ENCODE measurements at regions not wholly inside any gene's neighbourhood (a gene's known extent, or its start where the extent isn't known, plus 50 kb on each side); places are given as distances from the start of the nearest gene placed in this dataset.
"Not testable (repeated sequence)": the region's sequence is repeated elsewhere in the genome, so short reads cannot be mapped to it uniquely, and the experiment has no call there.

DNA sequence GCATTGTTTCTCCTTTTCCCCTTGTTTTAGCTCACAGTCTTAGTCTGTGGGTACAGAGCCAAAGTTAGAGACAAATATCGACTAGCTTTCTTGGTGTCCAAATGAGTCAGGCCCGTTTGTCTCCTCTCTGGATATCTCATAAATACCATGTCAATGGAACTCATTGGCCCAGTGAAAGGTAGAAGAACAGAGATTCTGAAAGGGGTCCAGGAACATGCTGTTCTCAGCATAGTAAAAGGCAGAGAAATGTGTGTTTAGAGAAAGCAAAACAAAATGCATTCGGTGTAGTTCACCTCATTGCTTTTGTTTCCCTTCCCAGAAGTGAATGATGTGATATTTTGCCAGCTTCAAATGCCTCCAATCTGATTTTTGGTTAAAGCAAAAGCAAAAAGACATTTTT lies 238.6 kb upstream of the SLC8A1 start:
- Mint-ChIP-seq H3K9me3 (peaks cover 11% of the 10 kb centered on the region), H3K27me3 (ENCODE audit: low read depth) (no peaks in the 10 kb centered on the region), H3K36me3 (ENCODE audit: low read depth) (no peaks in the 10 kb centered on the region), H3K27ac (no peak overlapping the region), H3K4me1 (ENCODE audit: low read depth) (no peaks in the 10 kb centered on the region), H3K4me3 (no peak overlapping the region)

DNA sequence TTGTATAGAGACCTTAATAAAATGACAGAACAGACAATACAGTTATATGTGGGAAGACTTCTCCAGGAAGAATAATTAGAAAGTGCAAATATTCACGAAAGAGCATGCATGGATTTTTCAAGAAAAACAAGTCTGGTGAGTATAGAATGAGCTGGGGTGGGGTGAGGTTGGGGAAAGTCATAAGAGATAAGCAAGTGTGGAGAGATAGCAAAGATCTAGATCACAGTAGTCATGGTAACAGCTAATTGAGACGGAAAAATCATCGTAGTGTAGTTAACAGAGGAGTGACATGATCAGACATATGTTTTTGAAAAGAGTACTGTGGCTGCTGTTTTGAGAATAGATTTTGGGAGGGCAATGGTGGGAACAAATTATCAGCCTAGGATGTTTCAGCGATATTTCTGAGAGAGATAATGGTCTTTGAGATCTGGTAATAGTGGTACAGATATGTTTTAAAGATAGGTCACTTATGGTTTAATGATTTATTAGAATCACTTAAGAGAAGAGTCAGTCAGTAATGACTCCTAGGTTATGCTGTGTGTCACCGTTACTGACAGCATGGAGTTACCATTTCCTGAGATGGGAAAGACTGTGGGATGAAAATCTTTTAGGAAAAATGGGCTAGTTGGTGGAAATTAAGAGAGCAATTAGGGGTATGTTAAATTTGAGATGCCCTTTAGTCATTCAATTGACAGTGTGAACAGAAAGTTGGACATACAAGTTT lies 248.5 kb upstream of the SLC8A1 start:
- H3K4me1 Mint-ChIP-seq (ENCODE audit: low read depth): no peaks in the 10 kb centered on the region
- no peaks in the 10 kb centered on the region for H3K36me3 Mint-ChIP-seq (ENCODE audit: low read depth)
- H3K27me3 Mint-ChIP-seq (ENCODE audit: low read depth): no peaks in the 10 kb centered on the region
- no peaks in the 10 kb centered on the region for H3K9me3 Mint-ChIP-seq
- no peak overlapping the region for H3K27ac Mint-ChIP-seq
- H3K4me3 Mint-ChIP-seq: no peak overlapping the region

DNA sequence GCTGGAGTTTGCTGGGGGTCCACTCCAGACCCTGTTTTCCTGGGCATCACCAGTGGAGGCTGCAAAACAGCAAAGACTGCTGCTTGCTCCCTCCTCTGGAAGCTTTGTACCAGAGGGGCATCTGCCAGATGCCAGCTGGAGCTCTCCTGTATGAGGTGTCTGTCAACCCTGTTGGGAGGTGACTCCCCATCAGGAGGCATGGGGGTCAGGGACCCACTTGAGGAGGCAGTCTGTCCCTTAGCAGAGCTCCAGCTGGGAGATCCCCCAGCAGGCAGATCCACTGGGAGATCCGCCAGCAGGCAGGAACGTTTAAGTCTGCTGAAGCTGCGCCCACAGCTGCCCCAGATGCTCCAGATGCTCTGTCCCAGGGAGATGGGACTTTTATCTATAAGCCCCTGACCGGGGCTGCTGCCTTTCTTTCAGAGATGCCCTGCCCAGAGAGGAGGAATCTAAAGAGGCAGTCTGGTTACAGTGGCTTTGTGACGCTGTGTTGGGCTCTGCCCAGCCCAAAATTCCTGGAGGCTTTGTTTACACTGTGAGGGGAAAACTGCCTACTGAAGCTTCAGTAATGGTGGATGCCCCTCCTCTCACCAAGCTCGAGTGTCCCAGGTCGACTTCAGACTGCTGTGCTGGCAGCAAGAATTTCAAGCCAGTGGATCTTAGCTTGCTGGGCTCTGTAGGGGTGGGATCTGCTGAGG lies 260.5 kb upstream of the SLC8A1 start:
- H3K27ac Mint-ChIP-seq; H3K9me3 Mint-ChIP-seq; H3K4me1 Mint-ChIP-seq (ENCODE audit: low read depth); H3K4me3 Mint-ChIP-seq; H3K27me3 Mint-ChIP-seq (ENCODE audit: low read depth); H3K36me3 Mint-ChIP-seq (ENCODE audit: low read depth): not testable (repeated sequence)

DNA sequence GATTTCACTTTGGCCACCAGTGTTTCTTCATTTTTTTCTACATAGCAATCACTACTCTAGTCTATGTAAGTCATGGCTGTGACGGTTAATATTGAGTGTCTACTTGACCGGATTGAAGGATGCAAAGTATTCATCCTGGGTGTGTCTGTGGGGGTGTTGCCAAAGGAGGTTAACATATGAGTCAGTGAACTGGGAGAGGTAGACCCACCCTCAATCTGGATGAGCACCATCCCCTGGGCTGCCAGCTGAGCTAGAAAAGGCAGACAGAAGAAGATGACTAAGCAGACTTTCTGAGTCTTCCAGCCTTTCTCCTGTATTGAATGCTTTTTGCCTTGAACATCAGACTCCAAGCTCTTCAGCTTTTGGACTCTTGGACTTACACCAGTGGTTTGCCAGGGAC lies 265.0 kb upstream of the SLC8A1 start:
- Mint-ChIP-seq H3K27me3 (ENCODE audit: low read depth) (no peaks in the 10 kb centered on the region), H3K9me3 (no peaks in the 10 kb centered on the region), H3K4me1 (ENCODE audit: low read depth) (no peaks in the 10 kb centered on the region), H3K4me3 (no peak overlapping the region), H3K27ac (no peak overlapping the region), H3K36me3 (ENCODE audit: low read depth) (no peaks in the 10 kb centered on the region)

DNA sequence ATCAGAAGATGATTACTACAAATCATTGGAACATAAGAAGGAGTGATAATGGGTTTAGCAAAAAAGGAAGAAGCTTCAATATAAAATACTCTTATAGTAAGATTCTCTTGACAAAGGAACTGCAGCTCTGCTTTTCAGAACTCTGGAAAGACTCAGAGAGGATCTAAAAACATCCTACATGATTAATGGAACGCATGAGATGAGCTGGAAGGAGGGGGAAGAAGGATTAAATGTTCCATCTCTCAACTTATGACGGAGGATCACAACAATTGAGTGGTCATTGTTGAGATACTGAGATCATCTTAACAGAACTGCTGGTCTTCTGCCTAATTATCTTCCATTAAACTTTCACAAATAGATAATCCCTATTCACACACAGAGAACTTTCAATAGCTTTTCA lies 267.5 kb upstream of the SLC8A1 start:
- Mint-ChIP-seq H3K4me1 (ENCODE audit: low read depth) (no peaks in the 10 kb centered on the region), H3K27ac (no peak overlapping the region), H3K9me3 (no peaks in the 10 kb centered on the region), H3K4me3 (no peak overlapping the region), H3K36me3 (ENCODE audit: low read depth) (no peaks in the 10 kb centered on the region), H3K27me3 (ENCODE audit: low read depth) (no peaks in the 10 kb centered on the region)

DNA sequence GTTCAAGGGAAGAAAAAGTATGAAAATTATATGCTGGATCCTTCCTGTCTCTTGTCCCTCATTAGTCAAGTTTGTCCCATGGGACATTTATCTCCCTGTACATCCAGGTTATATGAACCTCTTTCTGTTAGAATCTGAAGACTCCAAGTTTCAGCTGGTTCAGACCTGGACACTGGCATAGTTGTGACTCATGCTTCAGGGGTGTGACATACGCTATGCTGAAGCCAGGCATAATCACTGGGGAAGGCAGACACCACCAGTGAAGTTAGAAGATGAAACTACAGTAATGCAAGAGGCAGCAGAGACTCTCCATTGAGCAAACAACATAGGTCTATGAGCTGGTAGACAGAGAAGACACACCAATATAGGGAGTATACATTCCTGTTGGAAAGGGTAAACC lies 269.7 kb upstream of the SLC8A1 start:
- no peak overlapping the region for H3K4me3 Mint-ChIP-seq
- H3K36me3 Mint-ChIP-seq (ENCODE audit: low read depth): no peaks in the 10 kb centered on the region
- H3K4me1 Mint-ChIP-seq (ENCODE audit: low read depth): no peaks in the 10 kb centered on the region
- no peaks in the 10 kb centered on the region for H3K9me3 Mint-ChIP-seq
- no peaks in the 10 kb centered on the region for H3K27me3 Mint-ChIP-seq (ENCODE audit: low read depth)
- no peak overlapping the region for H3K27ac Mint-ChIP-seq

DNA sequence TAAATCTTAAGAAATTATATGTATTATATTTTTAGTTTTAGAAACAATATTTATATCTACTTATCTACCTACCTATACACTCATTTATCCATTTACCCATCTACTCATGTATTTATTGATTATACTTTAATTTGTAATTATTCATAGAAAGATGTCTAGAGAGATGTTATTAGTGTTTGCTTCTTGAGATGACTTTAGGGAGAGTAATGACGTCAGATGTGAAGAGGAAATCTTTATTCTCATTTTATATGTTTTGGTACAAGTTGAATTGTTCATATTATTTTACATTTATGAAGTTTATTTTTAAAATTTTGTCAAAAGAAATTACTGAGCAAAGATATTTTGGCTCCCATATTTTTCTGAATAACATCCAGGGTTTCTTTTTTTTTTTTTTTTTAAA lies 271.3 kb upstream of the SLC8A1 start:
- Mint-ChIP-seq H3K27me3 (ENCODE audit: low read depth) (no peaks in the 10 kb centered on the region), H3K9me3 (no peaks in the 10 kb centered on the region), H3K4me3 (no peak overlapping the region), H3K27ac (no peak overlapping the region), H3K4me1 (ENCODE audit: low read depth) (no peaks in the 10 kb centered on the region), H3K36me3 (ENCODE audit: low read depth) (no peaks in the 10 kb centered on the region)

DNA sequence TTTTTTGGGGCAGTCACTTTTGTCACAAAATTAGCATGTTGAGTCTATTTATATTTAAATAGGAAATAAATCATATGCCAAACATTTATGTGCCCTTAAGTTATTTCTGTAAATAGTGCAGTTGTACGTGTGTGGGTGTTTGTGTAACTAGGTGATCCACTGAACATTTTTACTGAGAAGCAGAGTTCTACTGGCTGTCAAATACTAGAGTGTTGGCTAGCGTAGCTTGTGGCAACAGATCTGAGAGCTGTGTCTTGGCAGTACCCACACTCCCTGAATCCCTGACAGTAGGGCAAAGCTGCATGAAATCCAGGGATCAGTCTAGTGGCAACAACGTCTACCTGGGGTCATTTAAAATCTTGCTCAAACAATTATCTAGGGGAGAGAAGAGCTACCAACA lies 273.1 kb upstream of the SLC8A1 start:
- H3K27ac Mint-ChIP-seq: no peak overlapping the region
- no peak overlapping the region for H3K4me3 Mint-ChIP-seq
- no peaks in the 10 kb centered on the region for H3K36me3 Mint-ChIP-seq (ENCODE audit: low read depth)
- no peaks in the 10 kb centered on the region for H3K27me3 Mint-ChIP-seq (ENCODE audit: low read depth)
- no peaks in the 10 kb centered on the region for H3K9me3 Mint-ChIP-seq
- H3K4me1 Mint-ChIP-seq (ENCODE audit: low read depth): no peaks in the 10 kb centered on the region

DNA sequence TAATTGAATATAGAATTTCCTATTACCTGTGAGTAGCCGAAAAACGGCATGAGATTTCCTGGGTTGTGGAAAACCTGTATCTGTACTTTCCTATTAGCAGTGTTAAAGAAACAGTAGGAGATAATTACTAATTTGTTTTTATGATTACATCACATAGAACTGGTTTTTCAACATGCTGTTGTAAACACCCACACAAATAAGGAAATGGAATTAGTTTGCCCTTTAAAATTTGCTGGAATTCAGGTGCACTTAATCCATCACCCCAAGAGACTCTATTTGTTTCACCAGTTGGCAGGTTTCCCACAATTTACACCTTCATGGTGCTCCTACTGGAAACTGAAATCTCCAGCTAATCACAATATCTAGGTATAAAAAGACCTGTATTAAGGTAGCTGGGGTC lies 274.1 kb upstream of the SLC8A1 start:
- Mint-ChIP-seq H3K4me3 (no peak overlapping the region), H3K36me3 (ENCODE audit: low read depth) (no peaks in the 10 kb centered on the region), H3K27me3 (ENCODE audit: low read depth) (no peaks in the 10 kb centered on the region), H3K9me3 (no peaks in the 10 kb centered on the region), H3K27ac (no peak overlapping the region), H3K4me1 (ENCODE audit: low read depth) (no peaks in the 10 kb centered on the region)

DNA sequence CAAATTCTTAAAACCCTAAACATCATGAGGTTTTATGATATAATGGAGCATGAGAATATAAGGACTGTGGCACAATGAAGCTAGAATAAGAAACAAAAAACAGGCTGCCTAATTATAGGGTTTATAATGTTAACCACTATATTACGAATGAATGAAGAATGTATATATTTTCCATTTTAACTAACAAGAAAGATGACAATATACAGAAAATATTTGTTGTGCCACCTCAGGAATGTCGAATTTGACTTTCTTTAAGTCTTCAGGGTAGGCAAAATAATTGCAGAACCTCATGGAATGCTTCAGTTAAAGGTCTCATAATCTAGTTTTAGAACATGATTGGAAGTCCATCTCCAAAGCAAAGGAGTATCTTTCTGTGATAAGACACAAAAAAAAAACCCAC lies 282.9 kb upstream of the SLC8A1 start:
- H3K27me3 Mint-ChIP-seq (ENCODE audit: low read depth): no peaks in the 10 kb centered on the region
- H3K4me1 Mint-ChIP-seq (ENCODE audit: low read depth): no peaks in the 10 kb centered on the region
- H3K27ac Mint-ChIP-seq: no peak overlapping the region
- H3K9me3 Mint-ChIP-seq: no peaks in the 10 kb centered on the region
- no peak overlapping the region for H3K4me3 Mint-ChIP-seq
- H3K36me3 Mint-ChIP-seq (ENCODE audit: low read depth): no peaks in the 10 kb centered on the region

DNA sequence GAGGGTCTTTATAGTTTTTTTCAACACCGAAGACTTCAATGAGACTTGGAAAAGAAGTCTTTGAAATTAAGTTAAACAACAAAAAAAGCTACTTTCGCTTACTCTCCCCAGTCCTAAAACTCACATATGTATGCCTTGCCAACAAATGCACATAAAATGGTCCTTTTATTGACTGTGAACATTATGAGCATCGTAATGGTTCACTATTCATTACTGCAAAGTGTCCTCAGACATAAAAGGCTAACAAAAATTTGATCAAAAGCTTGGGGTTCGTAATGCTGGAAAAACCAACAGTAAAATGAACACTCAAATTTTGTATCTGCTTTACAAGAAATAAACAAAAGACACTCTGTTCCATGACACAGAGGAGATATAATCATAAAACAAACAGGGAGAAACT lies 285.3 kb upstream of the SLC8A1 start:
- Mint-ChIP-seq H3K36me3 (ENCODE audit: low read depth) (no peaks in the 10 kb centered on the region), H3K27ac (no peak overlapping the region), H3K27me3 (ENCODE audit: low read depth) (no peaks in the 10 kb centered on the region), H3K4me1 (ENCODE audit: low read depth) (no peaks in the 10 kb centered on the region), H3K4me3 (no peak overlapping the region), H3K9me3 (no peaks in the 10 kb centered on the region)

DNA sequence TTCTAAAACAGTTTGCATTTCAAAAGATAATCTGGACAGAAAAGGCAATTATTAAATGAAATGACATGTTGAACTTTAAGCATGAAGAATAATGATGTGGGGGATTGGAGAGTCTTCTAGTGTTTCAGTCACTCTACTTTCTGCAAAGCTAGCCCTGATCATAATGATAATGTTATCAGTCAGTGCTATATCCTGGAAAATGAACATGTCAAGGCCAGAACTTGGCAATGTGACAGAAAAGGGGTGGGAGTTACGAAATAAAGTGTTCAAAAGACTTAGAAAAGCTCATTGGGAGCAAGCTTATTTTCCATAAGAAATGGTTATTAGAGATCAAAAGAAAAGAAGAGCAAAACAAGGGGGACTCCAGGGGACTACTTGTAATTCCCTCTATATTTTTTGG lies 288.5 kb upstream of the SLC8A1 start:
- Mint-ChIP-seq H3K27ac (no peak overlapping the region), H3K9me3 (no peaks in the 10 kb centered on the region), H3K4me1 (ENCODE audit: low read depth) (no peaks in the 10 kb centered on the region), H3K4me3 (no peak overlapping the region), H3K27me3 (ENCODE audit: low read depth) (no peaks in the 10 kb centered on the region), H3K36me3 (ENCODE audit: low read depth) (no peaks in the 10 kb centered on the region)

DNA sequence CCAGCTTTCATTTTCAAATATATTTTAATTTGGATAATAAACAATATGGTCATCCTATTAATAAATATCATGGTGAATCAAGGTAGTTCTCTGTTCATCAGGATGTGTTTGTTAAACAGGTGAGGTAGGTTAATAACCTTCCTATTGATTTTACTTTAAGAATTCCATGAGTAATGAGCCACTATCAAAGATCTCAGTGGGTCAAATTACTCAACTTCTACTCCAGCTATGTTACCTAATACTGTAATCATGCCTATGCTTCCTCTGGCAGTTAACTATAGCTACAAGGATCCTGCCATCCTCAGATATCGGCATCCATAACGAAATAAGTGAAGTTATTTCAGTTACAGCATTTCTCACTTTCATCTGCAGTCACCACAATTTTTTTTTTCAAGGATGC lies 289.6 kb upstream of the SLC8A1 start:
- Mint-ChIP-seq H3K4me1 (ENCODE audit: low read depth) (no peaks in the 10 kb centered on the region), H3K4me3 (no peak overlapping the region), H3K9me3 (no peaks in the 10 kb centered on the region), H3K36me3 (ENCODE audit: low read depth) (no peaks in the 10 kb centered on the region), H3K27me3 (ENCODE audit: low read depth) (no peaks in the 10 kb centered on the region), H3K27ac (no peak overlapping the region)

DNA sequence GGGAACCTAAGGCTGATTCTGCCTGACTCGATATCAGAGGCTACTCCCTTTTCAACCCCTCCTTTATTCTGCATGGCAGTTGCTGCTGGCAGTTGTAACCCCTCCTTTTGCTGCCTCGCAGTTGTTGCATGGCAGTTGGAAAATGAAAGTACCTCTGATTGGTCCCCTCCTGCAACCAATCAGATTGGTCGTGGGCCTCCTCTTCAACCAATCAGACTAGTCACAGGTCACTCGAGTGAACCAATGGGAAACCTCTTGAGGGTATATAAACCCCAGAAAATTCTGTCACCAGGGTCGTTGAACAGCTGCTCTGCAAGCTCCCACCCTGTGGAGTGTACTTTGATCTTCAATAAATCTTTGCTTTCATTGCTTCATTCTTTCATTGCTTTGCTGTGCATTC lies 294.3 kb upstream of the SLC8A1 start:
- no peak overlapping the region for H3K27ac Mint-ChIP-seq
- H3K4me1 Mint-ChIP-seq (ENCODE audit: low read depth): no peaks in the 10 kb centered on the region
- no peaks in the 10 kb centered on the region for H3K27me3 Mint-ChIP-seq (ENCODE audit: low read depth)
- no peak overlapping the region for H3K4me3 Mint-ChIP-seq
- no peaks in the 10 kb centered on the region for H3K9me3 Mint-ChIP-seq
- no peaks in the 10 kb centered on the region for H3K36me3 Mint-ChIP-seq (ENCODE audit: low read depth)

DNA sequence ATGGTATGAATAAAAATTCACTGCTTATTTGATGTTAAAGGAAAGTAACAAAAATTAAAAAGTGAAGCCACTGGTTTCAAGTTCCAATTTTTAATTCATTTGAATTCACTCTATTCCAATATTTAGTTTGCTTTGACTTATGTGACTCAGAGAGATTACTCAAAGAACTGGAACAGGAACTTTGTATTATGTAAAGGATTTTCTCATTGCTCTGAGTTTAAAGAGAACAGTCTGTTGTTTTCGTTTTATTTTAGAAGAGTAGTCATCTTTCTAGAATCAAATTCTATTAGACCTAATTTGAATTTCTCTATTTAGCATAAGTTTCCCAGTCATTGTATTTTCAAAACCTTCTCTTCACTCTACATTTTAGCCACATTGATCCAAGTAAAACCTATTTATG lies 300.1 kb upstream of the SLC8A1 start:
- no peak overlapping the region for H3K4me3 Mint-ChIP-seq
- no peak overlapping the region for H3K27ac Mint-ChIP-seq
- H3K4me1 Mint-ChIP-seq (ENCODE audit: low read depth): no peaks in the 10 kb centered on the region
- H3K9me3 Mint-ChIP-seq: no peaks in the 10 kb centered on the region
- H3K27me3 Mint-ChIP-seq (ENCODE audit: low read depth): no peaks in the 10 kb centered on the region
- no peaks in the 10 kb centered on the region for H3K36me3 Mint-ChIP-seq (ENCODE audit: low read depth)

Measured in T-helper 1 cell treated with Interleukin-12 subunit alpha and Interleukin-12 subunit beta and Interleukin-4 antibody, amounts not matched to agents 30 μg/mL and 1 μg/mL, for 36 hours (primary cell).